Stimulated activated CD4-positive, alpha-beta T cell treated with anti-CD3 and anti-CD28 coated beads, Interleukin-1b, Interleukin-23, amount 100 ng/mL, for 1 hour (primary cell): ENCODE measurements at regions not wholly inside any gene's neighbourhood (a gene's known extent, or its start where the extent isn't known, plus 50 kb on each side); places are given as distances from the start of the nearest gene placed in this dataset.

ENCODE experiments used
- DNase-seq, 2 donors: peaks; one replicate each; pipeline ENCODE4 v3.0.0-alpha.2; 2020; ENCODE audit warnings: low read depth in 2 of 2

GRCh38 chr13:89577301-89577700 is 1770.2 kb upstream of the MIR17HG start:
- no peak for DNase-seq

GRCh38 chr13:89584058-89584620 is 1763.3 kb upstream of the MIR17HG start:
- no peak for DNase-seq

- DNase-seq: no peak
Measured at GRCh38 chr13:89602655-89603054, 1744.8 kb upstream of the MIR17HG start.

- DNase-seq: no peak
Measured at GRCh38 chr13:89603187-89603586, 1744.3 kb upstream of the MIR17HG start.

GRCh38 chr13:89609318-89609717 is 1738.2 kb upstream of the MIR17HG start:
- no peak for DNase-seq

- DNase-seq: no peak
Measured at GRCh38 chr13:89610331-89610730, 1737.2 kb upstream of the MIR17HG start.

GRCh38 chr13:89610881-89611280 is 1736.6 kb upstream of the MIR17HG start:
- DNase-seq: no peak

- DNase-seq: no peak
Measured at GRCh38 chr13:89627996-89628395, 1719.5 kb upstream of the MIR17HG start.

- DNase-seq: no peak
Measured at GRCh38 chr13:89628567-89628966, 1718.9 kb upstream of the MIR17HG start.

- no peak for DNase-seq
Measured at GRCh38 chr13:89650226-89650625, 1697.3 kb upstream of the MIR17HG start.

- DNase-seq: no peak
Measured at GRCh38 chr13:89660752-89661151, 1686.7 kb upstream of the MIR17HG start.

GRCh38 chr13:89673789-89674311 is 1673.6 kb upstream of the MIR17HG start:
- no peak for DNase-seq

GRCh38 chr13:89678466-89679121 is 1668.9 kb upstream of the MIR17HG start:
- no peak for DNase-seq

- no peak for DNase-seq
Measured at GRCh38 chr13:89684896-89685295, 1662.6 kb upstream of the MIR17HG start.

- no peak for DNase-seq
Measured at GRCh38 chr13:89686171-89686570, 1661.3 kb upstream of the MIR17HG start.

- DNase-seq: no peak
Measured at GRCh38 chr13:89687066-89687465, 1660.4 kb upstream of the MIR17HG start.

GRCh38 chr13:89688918-89689317 is 1658.6 kb upstream of the MIR17HG start:
- DNase-seq: no peak

- no peak for DNase-seq
Measured at GRCh38 chr13:89694451-89694850, 1653.0 kb upstream of the MIR17HG start.

- DNase-seq: no peak
Measured at GRCh38 chr13:89695343-89696257, 1651.9 kb upstream of the MIR17HG start.

GRCh38 chr13:89701913-89702312 is 1645.6 kb upstream of the MIR17HG start:
- no peak for DNase-seq

- no peak for DNase-seq
Measured at GRCh38 chr13:89704040-89704439, 1643.4 kb upstream of the MIR17HG start.

- DNase-seq: no peak
Measured at GRCh38 chr13:89708013-89708412, 1639.5 kb upstream of the MIR17HG start.

- no peak for DNase-seq
Measured at GRCh38 chr13:89721216-89721615, 1626.3 kb upstream of the MIR17HG start.
